ENCODE measurements at regions not wholly inside any gene's neighbourhood (a gene's known extent, or its start where the extent isn't known, plus 50 kb on each side); places are given as distances from the start of the nearest gene placed in this dataset.

DNA sequence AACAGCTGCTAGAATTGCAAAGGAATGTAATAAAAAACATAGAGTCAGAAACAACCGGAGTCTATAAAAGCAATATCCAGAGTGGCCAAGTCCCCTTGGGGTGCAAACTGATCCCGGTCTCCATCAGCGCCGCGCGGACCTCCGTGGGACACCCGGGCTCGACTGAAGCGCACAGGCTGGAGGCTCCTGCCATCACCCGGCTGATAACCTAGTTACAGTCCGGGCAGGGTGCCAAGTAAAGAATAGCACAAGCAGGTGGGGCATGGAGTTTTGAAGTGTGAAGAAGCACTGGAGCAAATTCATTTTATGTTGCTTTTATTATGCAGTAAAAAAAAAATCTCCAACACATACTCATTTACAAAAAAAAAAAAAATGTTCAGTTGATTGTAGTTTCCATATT lies 205.1 kb upstream of the GMDS start:
- Histone ChIP-seq H3K4me3 (ENCODE audit: severe bottlenecking) (no peak overlapping the region), H3K4me1 (ENCODE audit: insufficient read depth, poor library complexity, severe bottlenecking) (no peaks in the 10 kb centered on the region), H3K9me3 (ENCODE audit: severe bottlenecking) (no peaks in the 10 kb centered on the region), H3K27me3 (ENCODE audit: insufficient read depth, poor library complexity, severe bottlenecking) (no peaks in the 10 kb centered on the region), H3K27ac (ENCODE audit: poor library complexity, severe bottlenecking) (no peak overlapping the region), H3K36me3 (ENCODE audit: low read depth) (no peaks in the 10 kb centered on the region)
- peak; percentile 40; the same call in 2 of the 3 replicates for ATAC-seq (ENCODE audit: low read depth)
- no peak for DNase-seq (ENCODE audit: low spot score)
- TF ChIP-seq, protein P1, sequence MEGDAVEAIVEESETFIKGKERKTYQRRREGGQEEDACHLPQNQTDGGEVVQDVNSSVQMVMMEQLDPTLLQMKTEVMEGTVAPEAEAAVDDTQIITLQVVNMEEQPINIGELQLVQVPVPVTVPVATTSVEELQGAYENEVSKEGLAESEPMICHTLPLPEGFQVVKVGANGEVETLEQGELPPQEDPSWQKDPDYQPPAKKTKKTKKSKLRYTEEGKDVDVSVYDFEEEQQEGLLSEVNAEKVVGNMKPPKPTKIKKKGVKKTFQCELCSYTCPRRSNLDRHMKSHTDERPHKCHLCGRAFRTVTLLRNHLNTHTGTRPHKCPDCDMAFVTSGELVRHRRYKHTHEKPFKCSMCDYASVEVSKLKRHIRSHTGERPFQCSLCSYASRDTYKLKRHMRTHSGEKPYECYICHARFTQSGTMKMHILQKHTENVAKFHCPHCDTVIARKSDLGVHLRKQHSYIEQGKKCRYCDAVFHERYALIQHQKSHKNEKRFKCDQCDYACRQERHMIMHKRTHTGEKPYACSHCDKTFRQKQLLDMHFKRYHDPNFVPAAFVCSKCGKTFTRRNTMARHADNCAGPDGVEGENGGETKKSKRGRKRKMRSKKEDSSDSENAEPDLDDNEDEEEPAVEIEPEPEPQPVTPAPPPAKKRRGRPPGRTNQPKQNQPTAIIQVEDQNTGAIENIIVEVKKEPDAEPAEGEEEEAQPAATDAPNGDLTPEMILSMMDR (IDR thresholded peaks at IDR 0.05; ENCODE audit: poor library complexity, severe bottlenecking), result no peak

DNA sequence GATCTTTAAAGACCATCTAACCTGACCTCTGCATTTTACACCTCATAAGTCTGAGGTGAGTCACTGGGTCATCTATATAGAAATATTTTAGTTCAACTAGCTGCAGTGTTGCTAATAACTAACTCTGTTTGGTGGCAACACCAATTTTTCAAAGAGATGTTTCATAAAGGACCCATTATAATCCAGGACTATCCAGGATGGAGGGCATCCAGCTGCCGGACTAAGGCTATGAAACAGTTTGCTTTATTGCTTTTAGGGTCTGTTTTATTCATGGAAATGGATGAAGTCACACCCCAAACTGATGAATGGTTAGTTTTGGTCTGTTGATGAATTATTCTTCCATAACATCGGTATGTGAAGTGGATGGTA lies 204.2 kb upstream of the GMDS start:
- H3K4me3 ChIP-seq (ENCODE audit: severe bottlenecking), result no peak overlapping the region
- H3K4me1 ChIP-seq (ENCODE audit: insufficient read depth, poor library complexity, severe bottlenecking), result no peaks in the 10 kb centered on the region
- TF ChIP-seq, protein P1 (IDR thresholded peaks at IDR 0.05; ENCODE audit: poor library complexity, severe bottlenecking), result no peak
- H3K36me3 ChIP-seq (ENCODE audit: low read depth), result no peaks in the 10 kb centered on the region
- DNase-seq (ENCODE audit: low spot score), result no peak
- ATAC-seq (ENCODE audit: low read depth), result no peak
- no peaks in the 10 kb centered on the region for H3K27me3 ChIP-seq (ENCODE audit: insufficient read depth, poor library complexity, severe bottlenecking)
- no peaks in the 10 kb centered on the region for H3K9me3 ChIP-seq (ENCODE audit: severe bottlenecking)
- H3K27ac ChIP-seq (ENCODE audit: poor library complexity, severe bottlenecking), result no peak overlapping the region

DNA sequence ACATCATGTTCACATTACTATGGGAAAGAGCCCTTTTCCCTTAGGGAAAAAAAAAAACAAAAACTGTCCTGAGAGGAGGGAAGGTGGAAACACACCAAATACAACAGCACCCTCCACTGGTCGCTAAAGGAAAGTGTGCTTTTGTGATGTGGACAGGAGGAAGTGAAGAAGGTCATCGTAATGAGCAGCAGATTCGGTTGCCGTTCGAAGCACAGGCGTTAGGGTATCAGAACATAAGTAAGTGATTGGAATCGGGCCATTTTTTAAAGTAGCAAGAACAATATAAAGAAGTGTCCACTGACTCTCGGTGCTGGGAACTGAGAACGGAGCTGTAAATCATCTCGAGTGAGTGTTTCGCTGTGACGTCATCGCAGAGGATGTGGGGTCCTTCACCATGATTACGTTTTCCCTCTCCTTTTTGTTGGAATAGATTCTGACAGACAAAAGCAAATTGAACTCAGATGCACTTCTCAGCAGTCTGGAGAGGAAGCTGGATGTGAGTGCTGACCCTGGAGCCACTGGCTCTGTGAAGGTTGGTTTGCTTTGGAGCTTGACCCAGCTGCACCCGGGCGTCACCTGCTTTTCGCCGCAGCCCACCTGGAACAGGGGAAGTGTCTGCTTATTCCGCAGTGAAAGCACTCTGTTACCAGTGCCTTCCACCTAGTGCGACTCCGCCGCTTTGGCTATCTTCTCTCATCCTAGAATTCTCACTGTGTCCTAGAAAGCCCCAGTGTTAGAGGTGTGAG lies 203.6 kb upstream of the GMDS start:
- Histone ChIP-seq H3K9me3 (ENCODE audit: severe bottlenecking) (no peaks in the 10 kb centered on the region), H3K4me3 (ENCODE audit: severe bottlenecking) (no peak overlapping the region), H3K27me3 (ENCODE audit: insufficient read depth, poor library complexity, severe bottlenecking) (no peaks in the 10 kb centered on the region), H3K27ac (ENCODE audit: poor library complexity, severe bottlenecking) (no peak overlapping the region), H3K36me3 (ENCODE audit: low read depth) (no peaks in the 10 kb centered on the region), H3K4me1 (ENCODE audit: insufficient read depth, poor library complexity, severe bottlenecking) (no peaks in the 10 kb centered on the region)
- ATAC-seq (ENCODE audit: low read depth) (peak; percentile 56; the same call in 2 of the 3 replicates), DNase-seq (ENCODE audit: low spot score) (no peak)
- TF ChIP-seq, protein P1 (IDR thresholded peaks at IDR 0.05; ENCODE audit: poor library complexity, severe bottlenecking), result peak; percentile 83

DNA sequence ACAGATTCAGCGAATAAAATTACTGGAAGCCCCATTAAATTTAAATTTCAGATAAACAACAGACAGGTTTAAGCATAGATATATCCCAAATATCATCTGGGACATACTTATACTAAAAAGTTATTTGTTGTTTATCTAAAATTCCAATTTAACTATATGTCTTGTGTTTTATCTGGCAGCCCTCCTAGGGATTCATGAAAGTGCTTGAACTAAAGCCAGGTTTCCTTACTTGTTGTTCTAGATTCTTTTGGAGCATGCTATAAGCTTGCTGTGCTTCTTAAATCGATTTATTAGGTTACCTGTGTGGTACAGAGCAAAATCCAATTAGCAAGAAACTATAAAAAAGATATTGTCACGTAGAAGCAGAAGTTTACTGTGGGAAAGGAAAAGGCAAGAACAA lies 202.5 kb upstream of the GMDS start:
- Histone ChIP-seq H3K36me3 (ENCODE audit: low read depth) (no peaks in the 10 kb centered on the region), H3K4me1 (ENCODE audit: insufficient read depth, poor library complexity, severe bottlenecking) (no peaks in the 10 kb centered on the region), H3K27me3 (ENCODE audit: insufficient read depth, poor library complexity, severe bottlenecking) (no peaks in the 10 kb centered on the region), H3K9me3 (ENCODE audit: severe bottlenecking) (no peaks in the 10 kb centered on the region), H3K27ac (ENCODE audit: poor library complexity, severe bottlenecking) (no peak overlapping the region), H3K4me3 (ENCODE audit: severe bottlenecking) (no peak overlapping the region)
- TF ChIP-seq, protein P1 (IDR thresholded peaks at IDR 0.05; ENCODE audit: poor library complexity, severe bottlenecking), result no peak
- ATAC-seq (ENCODE audit: low read depth) (no peak), DNase-seq (ENCODE audit: low spot score) (no peak)

DNA sequence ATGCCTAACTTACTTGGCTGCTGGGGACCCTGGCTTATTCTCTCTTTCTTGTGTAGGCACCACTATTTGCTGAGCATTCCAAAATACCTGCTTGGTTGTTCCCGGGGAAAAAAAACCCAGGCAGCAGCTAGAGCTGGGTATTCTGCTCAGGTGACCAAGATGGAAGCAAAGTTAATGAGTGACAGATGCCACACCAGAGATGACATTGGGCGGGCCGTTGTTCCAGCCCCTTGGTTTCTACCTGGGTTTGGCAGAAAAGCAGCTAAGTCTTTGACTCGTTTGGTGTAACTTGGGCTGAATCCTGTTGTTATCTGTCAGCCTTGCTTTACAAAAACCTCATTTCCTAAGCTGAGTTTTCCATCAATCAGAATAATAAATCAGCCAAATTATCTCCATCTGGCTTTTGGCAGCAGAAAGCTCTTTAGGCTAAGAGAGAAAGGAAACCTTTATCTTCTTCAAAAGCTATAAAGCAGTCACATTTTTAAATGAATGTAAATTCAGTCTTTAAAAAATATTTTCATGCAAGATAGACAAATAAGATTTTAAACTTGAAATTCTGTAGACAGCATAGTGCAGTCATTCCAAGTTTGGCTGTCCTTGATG lies 202.0 kb upstream of the GMDS start:
- DNase-seq (ENCODE audit: low spot score) (no peak), ATAC-seq (ENCODE audit: low read depth) (no peak)
- TF ChIP-seq, protein P1 (IDR thresholded peaks at IDR 0.05; ENCODE audit: poor library complexity, severe bottlenecking), result no peak
- Histone ChIP-seq H3K9me3 (ENCODE audit: severe bottlenecking) (no peaks in the 10 kb centered on the region), H3K4me3 (ENCODE audit: severe bottlenecking) (no peak overlapping the region), H3K4me1 (ENCODE audit: insufficient read depth, poor library complexity, severe bottlenecking) (no peaks in the 10 kb centered on the region), H3K27me3 (ENCODE audit: insufficient read depth, poor library complexity, severe bottlenecking) (no peaks in the 10 kb centered on the region), H3K27ac (ENCODE audit: poor library complexity, severe bottlenecking) (no peak overlapping the region), H3K36me3 (ENCODE audit: low read depth) (no peaks in the 10 kb centered on the region)

All from RWPE2 (cell line).